ENCODE measurements at regions not wholly inside any gene's neighbourhood (a gene's known extent, or its start where the extent isn't known, plus 50 kb on each side); places are given as distances from the start of the nearest gene placed in this dataset.

- no peak for DNase-seq
These were observed 1151.2 kb downstream of the PCDH17 start for GRCh38 chr13:58782736-58783135.

GRCh38 chr13:58792854-58793253, 1161.3 kb downstream of the PCDH17 start:
- Histone ChIP-seq H4K20me1 (ENCODE audit: insufficient read depth) (no peaks in the 10 kb centered on the region; the same call in 1 of the 2 replicates), H3K36me3 (ENCODE audit: low read depth) (no peaks in the 10 kb centered on the region), H3K4me1 (replicated peaks; ENCODE audit: insufficient read depth) (no peaks in the 10 kb centered on the region), H3K79me2 (ENCODE audit: low read depth) (no peaks in the 10 kb centered on the region), H3K27me3 (ENCODE audit: insufficient read depth, low read depth) (no peaks in the 10 kb centered on the region), H3K9me3 (ENCODE audit: insufficient read depth, low read depth) (no peaks in the 10 kb centered on the region), H2AFZ (no peak overlapping the region), H3K27ac (no peak overlapping the region), H3K4me2 (no peak overlapping the region), H3K9me2 (ENCODE audit: insufficient read depth) (no peaks in the 10 kb centered on the region), H3F3A (ENCODE audit: insufficient read depth, low read depth) (no peaks in the 10 kb centered on the region), H3K4me3 (no peak overlapping the region)
- TF ChIP-seq EZH2 (IDR thresholded peaks at IDR 0.05; ENCODE audit: low read depth), result no peak
- TF ChIP-seq, protein P1, sequence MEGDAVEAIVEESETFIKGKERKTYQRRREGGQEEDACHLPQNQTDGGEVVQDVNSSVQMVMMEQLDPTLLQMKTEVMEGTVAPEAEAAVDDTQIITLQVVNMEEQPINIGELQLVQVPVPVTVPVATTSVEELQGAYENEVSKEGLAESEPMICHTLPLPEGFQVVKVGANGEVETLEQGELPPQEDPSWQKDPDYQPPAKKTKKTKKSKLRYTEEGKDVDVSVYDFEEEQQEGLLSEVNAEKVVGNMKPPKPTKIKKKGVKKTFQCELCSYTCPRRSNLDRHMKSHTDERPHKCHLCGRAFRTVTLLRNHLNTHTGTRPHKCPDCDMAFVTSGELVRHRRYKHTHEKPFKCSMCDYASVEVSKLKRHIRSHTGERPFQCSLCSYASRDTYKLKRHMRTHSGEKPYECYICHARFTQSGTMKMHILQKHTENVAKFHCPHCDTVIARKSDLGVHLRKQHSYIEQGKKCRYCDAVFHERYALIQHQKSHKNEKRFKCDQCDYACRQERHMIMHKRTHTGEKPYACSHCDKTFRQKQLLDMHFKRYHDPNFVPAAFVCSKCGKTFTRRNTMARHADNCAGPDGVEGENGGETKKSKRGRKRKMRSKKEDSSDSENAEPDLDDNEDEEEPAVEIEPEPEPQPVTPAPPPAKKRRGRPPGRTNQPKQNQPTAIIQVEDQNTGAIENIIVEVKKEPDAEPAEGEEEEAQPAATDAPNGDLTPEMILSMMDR (conservative IDR thresholded peaks at IDR 0.05), result no peak
- no TSS peak for BruUV-seq (replicated peaks)
- intact Hi-C loops (cut with micrococcal nuclease; ENCODE audit: unreplicated experiment), result no loop called here
- DNase-seq, result no peak
- ChIA-PET POLR2A (ENCODE audit: unreplicated experiment) (interaction anchor here (0.8 kb wide), 1 partner anchor 1694 kb away, joined by 3 read pairs; no protein-coding TSS in a partner anchor), CTCF (no interaction called here)

More at GRCh38 chr13:58782736-58783135, 1151.2 kb downstream of the PCDH17 start:
- BruUV-seq (replicated peaks), result no TSS peak
- intact Hi-C loops (cut with micrococcal nuclease; ENCODE audit: unreplicated experiment), result no loop called here
- no peaks in the 10 kb centered on the region for H3K9me3 ChIP-seq (ENCODE audit: insufficient read depth, low read depth)
- no peaks in the 10 kb centered on the region for H3K4me1 ChIP-seq (replicated peaks; ENCODE audit: insufficient read depth)
- H4K20me1 ChIP-seq (ENCODE audit: insufficient read depth), result no peaks in the 10 kb centered on the region; the same call in 1 of the 2 replicates
- no peaks in the 10 kb centered on the region for H3K27me3 ChIP-seq (ENCODE audit: insufficient read depth, low read depth)
- no peak overlapping the region for H3K4me2 ChIP-seq
- no peaks in the 10 kb centered on the region; the same call in 1 of the 2 replicates for H3K9me2 ChIP-seq (ENCODE audit: insufficient read depth)
- H3K36me3 ChIP-seq (ENCODE audit: low read depth), result no peaks in the 10 kb centered on the region
- H3F3A ChIP-seq (ENCODE audit: insufficient read depth, low read depth), result no peaks in the 10 kb centered on the region
- H2AFZ ChIP-seq, result no peak overlapping the region
- CTCF ChIA-PET, result no interaction called here
- POLR2A ChIA-PET (ENCODE audit: unreplicated experiment), result no interaction called here
- H3K79me2 ChIP-seq (ENCODE audit: low read depth), result no peaks in the 10 kb centered on the region
- no peak for TF ChIP-seq EZH2 (IDR thresholded peaks at IDR 0.05; ENCODE audit: low read depth)
- TF ChIP-seq, protein P1 (conservative IDR thresholded peaks at IDR 0.05), result no peak
- no peak overlapping the region for H3K27ac ChIP-seq
- no peak overlapping the region for H3K4me3 ChIP-seq

DNA sequence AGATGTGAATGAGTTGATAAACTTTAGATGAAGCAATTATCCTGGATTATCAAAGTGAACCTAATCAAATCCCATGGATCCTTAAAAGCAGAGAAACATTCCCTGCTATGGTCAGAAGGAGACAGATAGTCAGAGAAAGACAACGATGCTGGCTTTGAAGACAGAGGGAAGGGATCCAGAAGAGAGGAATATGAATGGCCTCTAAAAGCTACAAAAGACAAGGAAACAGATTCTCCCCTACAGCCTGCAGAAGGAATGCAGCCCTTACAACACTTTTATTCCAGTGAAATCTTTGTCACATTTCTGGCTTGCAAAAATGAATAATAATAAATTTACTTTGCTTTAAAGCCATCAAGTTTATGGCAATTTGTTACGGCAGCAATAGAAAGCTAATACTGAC, 1164.2 kb downstream of the PCDH17 start:
- ChIA-PET POLR2A (ENCODE audit: unreplicated experiment) (no interaction called here), CTCF (no interaction called here)
- TF ChIP-seq, protein P1 (conservative IDR thresholded peaks at IDR 0.05), result no peak
- TF ChIP-seq EZH2 (IDR thresholded peaks at IDR 0.05; ENCODE audit: low read depth), result no peak
- no peaks in the 10 kb centered on the region; the same call in 1 of the 2 replicates for H4K20me1 ChIP-seq (ENCODE audit: insufficient read depth)
- H2AFZ ChIP-seq, result no peak overlapping the region
- H3K4me1 ChIP-seq (replicated peaks; ENCODE audit: insufficient read depth), result no peaks in the 10 kb centered on the region
- no peak overlapping the region for H3K4me2 ChIP-seq
- H3K36me3 ChIP-seq (ENCODE audit: low read depth), result no peaks in the 10 kb centered on the region
- no peak overlapping the region for H3K27ac ChIP-seq
- no peak overlapping the region for H3K4me3 ChIP-seq
- no peak for DNase-seq
- no peaks in the 10 kb centered on the region for H3F3A ChIP-seq (ENCODE audit: insufficient read depth, low read depth)
- no peaks in the 10 kb centered on the region for H3K9me3 ChIP-seq (ENCODE audit: insufficient read depth, low read depth)
- no peaks in the 10 kb centered on the region for H3K9me2 ChIP-seq (ENCODE audit: insufficient read depth)
- intact Hi-C loops (cut with micrococcal nuclease; ENCODE audit: unreplicated experiment), result no loop called here
- no TSS peak for BruUV-seq (replicated peaks)
- no peaks in the 10 kb centered on the region for H3K27me3 ChIP-seq (ENCODE audit: insufficient read depth, low read depth)
- no peaks in the 10 kb centered on the region for H3K79me2 ChIP-seq (ENCODE audit: low read depth)
